CD4-positive, alpha-beta T cell treated with Interleukin-17A for 1 hour (primary cell): ENCODE measurements at regions not wholly inside any gene's neighbourhood (a gene's known extent, or its start where the extent isn't known, plus 50 kb on each side); places are given as distances from the start of the nearest gene placed in this dataset.

Experiments used
- DNase-seq: peaks from one replicate; pipeline ENCODE4 v3.0.0-alpha.2; 2020

DNA sequence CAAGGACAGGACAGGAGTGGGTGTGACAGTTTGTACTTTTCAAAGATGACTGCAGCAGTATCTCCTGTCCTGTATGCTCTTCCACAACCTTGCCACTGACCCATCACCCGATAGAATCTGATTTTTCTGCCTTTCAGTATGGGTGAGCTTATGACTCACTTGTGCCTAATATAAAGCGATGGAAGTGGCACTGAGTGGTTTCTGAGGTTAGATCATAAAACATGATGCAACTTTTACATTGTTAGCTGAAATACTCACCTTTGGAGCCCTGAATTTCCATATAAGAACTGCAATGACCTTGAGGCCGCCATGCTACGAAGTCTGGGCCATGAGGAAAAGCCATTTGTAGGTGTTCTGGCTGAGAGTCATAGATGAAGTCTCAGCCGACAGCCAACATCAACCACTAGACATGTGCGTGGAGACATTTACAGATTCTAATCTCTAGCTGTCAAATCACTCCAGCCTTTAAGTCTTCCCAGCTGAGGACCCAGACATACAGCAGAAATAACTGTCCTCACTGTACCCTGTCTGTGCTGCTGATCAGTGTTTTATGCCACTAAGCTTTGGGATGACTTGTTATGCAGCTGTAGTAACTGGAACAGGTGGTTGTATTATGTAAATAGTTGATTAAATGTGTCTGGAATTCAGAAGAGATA, 105.9 kb upstream of the ARHGAP20 start:
- no peak for DNase-seq

DNA sequence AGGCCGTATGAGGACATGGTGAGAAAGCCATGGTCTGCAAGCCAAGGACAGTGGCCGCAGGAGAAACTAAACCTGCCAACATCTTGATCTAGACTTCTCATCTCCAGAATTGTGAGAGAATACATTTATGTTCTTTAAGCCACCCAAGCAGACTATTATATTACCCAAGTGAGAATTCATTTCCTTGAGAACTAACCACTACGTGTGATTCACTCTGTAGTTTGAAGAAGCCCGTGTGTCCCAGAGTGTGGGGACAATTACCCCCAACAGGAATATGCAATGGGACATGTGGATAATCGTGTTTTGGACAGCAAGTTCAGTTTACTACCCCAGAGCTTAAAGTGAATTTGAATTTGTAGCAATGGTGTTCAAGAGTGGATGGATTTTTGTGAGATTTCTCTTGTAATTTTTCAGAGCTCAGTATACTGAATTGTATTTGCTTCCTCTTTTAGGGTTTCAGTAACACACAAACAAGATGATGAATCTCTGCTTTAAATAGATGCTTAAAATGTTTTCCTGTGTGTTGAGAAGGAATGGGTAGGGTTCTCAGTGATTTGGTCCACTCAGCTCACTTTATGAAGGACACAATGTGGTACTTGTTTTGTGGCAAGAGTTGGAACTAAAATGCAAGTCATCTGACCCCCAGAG, 100.0 kb upstream of the ARHGAP20 start:
- DNase-seq: no peak

- DNase-seq: no peak
Measured at GRCh38 chr11:110809417-110810199, 97.4 kb upstream of the ARHGAP20 start.

DNA sequence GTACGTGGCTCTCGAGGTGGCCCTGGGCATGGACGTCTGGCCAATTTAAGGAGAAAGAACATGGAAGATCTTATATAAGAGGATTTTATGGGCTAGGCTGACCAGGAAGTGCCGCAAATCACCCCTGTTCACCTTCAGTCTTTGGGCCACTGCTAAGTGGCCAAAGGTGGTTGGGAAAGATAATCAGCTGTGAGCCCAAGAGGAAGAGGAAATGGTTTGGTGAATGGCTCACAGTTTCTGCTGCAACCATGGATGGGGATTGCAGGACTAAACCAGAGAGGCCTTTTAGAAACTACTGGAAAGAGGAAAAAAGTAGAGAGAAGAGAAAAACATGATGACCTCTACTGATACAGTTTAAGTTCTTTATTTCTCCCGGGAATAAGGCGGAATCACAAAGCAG, 96.0 kb upstream of the ARHGAP20 start:
- no peak for DNase-seq

DNA sequence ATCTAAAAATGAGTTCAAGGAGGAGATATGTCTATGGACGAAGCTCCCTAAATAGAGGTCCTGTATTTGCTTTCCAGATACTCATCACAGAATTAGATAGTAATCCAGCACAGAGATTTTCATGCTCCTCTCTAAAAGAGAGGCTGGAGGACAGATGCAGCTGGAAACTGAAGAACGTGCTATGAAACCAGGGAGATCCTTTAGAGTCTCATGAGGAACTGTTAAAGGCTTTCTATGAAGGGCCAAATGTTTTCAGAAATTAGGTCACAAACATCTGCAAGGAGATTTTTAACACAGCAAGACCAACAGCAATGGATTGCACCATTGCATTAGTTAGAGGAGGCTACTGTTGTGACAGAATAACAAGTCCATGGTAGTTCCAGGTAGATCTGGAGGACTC, 95.6 kb upstream of the ARHGAP20 start:
- no peak for DNase-seq

- DNase-seq: no peak
Measured at GRCh38 chr11:110805756-110806155, 93.5 kb upstream of the ARHGAP20 start.

GRCh38 chr11:110802162-110802561, 89.9 kb upstream of the ARHGAP20 start:
- DNase-seq: no peak

DNA sequence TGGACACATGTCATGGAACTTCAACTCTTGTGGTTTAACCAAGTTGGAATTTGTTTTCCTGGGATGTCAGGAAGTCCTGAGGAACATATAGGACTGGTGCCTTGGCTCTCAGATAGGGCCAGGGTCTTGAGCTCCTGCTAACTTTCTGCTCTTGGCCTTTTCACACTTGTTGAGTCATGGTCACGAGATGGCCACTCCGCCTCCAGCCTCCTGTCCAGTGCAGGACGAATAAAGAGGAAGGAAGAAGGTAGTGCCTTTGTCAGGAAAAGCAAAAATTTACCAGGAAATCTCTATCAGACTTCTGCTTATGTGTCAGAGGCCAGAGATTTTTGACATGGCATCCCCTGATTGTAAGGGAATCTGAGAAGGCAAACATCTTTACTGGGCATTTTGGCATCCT, 89.1 kb upstream of the ARHGAP20 start:
- DNase-seq: no peak

DNA sequence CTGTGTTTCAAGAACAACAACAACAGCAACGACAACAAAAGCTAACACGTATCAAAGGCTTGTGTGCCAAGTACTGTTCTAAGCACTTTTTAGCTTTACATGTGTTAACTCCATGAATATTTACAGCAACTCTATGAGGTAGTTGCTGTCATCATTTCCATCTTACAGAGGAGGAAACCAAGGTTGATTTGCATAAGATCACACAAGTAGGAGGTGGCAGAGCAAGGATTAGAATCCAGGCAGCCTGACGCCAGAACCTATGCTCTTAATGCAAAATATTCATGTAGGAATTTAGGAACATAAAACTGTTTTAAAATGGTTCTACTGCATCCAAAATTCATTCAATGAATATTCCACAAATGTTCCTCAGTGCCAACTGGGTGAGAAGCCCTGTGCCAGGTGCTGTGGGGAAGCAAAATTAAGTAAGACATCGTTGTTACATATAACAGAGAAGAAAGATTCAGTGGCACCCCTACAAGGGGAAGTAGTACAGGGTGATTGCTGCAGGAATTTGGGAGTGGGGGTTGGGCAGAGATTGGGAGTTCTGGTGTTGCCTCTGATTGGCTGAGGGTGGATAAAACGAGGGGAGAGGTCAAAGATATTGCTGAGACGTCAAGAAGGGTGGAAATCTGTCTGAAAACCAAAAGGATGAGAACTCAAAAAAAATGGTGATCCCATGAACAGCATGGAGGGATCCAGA, 86.1 kb upstream of the ARHGAP20 start:
- DNase-seq: no peak

DNA sequence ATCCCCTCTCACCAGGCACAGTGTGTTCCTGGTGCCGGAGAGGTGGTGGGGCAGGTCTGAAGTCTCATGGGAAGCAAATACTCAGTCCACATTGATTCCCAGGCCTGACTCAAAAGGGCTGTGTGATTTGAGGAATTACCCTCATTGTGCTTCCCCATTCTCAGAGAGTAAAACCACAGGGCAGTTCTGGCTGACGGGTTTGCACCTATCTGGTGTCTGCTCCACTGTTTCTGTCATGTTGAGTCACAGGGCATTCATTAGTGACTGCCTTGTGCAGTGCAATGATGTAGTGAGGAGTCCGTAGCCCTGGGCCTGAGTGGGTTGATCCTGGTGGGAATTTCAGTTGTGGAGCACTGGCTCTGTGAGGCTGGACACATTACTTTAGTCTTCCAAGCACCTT, 85.2 kb upstream of the ARHGAP20 start:
- peak; percentile 25 for DNase-seq

DNA sequence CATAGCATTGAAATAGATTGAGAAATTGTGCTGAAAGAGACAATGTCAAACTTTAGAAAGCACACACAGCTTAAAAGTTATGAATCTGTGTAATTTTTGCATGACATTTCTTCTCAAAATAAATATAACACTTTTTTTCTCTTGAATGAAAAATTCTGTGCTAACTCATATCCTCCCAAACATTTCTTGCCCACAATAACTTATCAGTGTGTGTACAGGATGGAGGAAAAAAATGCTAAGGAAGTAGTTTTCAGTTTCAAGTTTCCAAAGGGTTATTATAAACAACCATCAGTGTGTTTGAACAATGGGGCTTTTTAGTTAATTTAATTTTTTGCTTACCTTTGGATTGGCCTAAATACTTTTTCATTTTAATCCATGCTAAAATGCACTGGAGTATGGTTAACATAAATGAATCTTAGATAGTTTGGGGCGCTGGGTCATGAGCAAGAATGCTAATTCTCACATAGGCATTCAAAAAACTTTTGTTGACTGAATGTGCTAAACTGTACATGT, 82.9 kb upstream of the ARHGAP20 start:
- DNase-seq: no peak

GRCh38 chr11:110793556-110793955, 81.3 kb upstream of the ARHGAP20 start:
- no peak for DNase-seq

GRCh38 chr11:110791621-110792020, 79.4 kb upstream of the ARHGAP20 start:
- DNase-seq: no peak

GRCh38 chr11:110787680-110788079, 75.4 kb upstream of the ARHGAP20 start:
- no peak for DNase-seq

- no peak for DNase-seq
Measured at GRCh38 chr11:110786226-110786902, 74.1 kb upstream of the ARHGAP20 start.

DNA sequence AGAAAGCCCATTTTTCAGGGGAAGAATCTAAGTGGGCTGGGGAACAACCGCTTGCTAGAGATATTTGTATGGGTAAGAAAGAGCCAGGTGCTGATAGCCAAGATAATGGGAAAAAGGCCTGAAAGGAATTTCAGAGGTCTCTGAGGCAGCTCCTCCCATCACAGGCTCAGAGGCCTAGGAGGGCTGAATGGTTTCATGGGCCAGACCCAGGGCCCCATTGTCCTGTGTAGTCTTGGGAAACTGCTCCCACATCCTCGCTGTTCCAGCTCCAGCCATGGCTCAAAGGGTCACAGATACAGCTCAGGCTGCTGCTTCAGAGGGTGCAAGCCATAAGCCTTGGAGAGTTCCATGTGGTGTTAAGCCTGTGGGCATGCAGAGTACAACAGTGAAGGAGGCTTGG, 73.2 kb upstream of the ARHGAP20 start:
- DNase-seq: no peak

GRCh38 chr11:110782616-110783015, 70.4 kb upstream of the ARHGAP20 start:
- no peak for DNase-seq

GRCh38 chr11:110779108-110779507, 66.9 kb upstream of the ARHGAP20 start:
- no peak for DNase-seq

GRCh38 chr11:110778343-110778742, 66.1 kb upstream of the ARHGAP20 start:
- no peak for DNase-seq

GRCh38 chr11:110777775-110778174, 65.5 kb upstream of the ARHGAP20 start:
- DNase-seq: peak; percentile 5

DNA sequence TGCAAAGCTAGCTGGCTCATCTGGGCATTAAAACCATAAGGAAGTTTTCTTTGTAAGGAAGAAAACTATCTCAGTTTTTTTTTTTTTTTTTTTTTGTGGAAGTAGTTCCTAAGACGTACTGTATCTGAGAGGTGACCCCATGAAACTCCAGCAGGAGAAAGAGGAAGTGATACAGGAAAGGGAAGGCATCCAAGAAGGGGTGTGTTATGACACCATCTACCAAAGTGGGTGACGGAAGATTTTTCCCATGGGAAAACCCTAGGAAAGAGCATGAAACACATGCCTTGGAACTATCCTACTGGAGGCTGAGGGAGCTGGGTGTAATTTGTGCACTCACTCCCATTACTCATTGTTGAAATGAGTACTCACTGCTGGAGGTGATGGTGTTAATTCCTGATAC, 63.8 kb upstream of the ARHGAP20 start:
- no peak for DNase-seq

- DNase-seq: no peak
Measured at GRCh38 chr11:110774138-110775014, 62.1 kb upstream of the ARHGAP20 start.
